ENCODE measurements at regions not wholly inside any gene's neighbourhood (a gene's known extent, or its start where the extent isn't known, plus 50 kb on each side); places are given as distances from the start of the nearest gene placed in this dataset.

GRCh38 chr2:61690078-61690596 is 152.0 kb upstream of the XPO1 start:
- no peak for DNase-seq (ENCODE audit: low read depth)
- TF ChIP-seq CTCF (IDR thresholded peaks at IDR 0.05; ENCODE audit: insufficient read depth, low read length) = no peak
- no peak overlapping the region for H3K4me3 ChIP-seq (ENCODE audit: low read depth, low read length)

GRCh38 chr2:61689568-61689967 is 151.4 kb upstream of the XPO1 start:
- H3K4me3 ChIP-seq (ENCODE audit: low read depth, low read length) = no peak overlapping the region
- DNase-seq (ENCODE audit: low read depth) = peak; percentile 22
- no peak for TF ChIP-seq CTCF (IDR thresholded peaks at IDR 0.05; ENCODE audit: insufficient read depth, low read length)

GRCh38 chr2:61688369-61689334 is 150.5 kb upstream of the XPO1 start:
- no peak for DNase-seq (ENCODE audit: low read depth)
- no peak overlapping the region for H3K4me3 ChIP-seq (ENCODE audit: low read depth, low read length)

GRCh38 chr2:61679096-61679495 is 140.9 kb upstream of the XPO1 start:
- no peak for DNase-seq (ENCODE audit: low read depth)
- H3K4me3 ChIP-seq (ENCODE audit: low read depth, low read length) = no peak overlapping the region
- no peak for TF ChIP-seq CTCF (IDR thresholded peaks at IDR 0.05; ENCODE audit: insufficient read depth, low read length)

More at GRCh38 chr2:61688369-61689334, 150.5 kb upstream of the XPO1 start:
- no peak for TF ChIP-seq CTCF (IDR thresholded peaks at IDR 0.05; ENCODE audit: insufficient read depth, low read length)

GRCh38 chr2:61677942-61678341 is 139.8 kb upstream of the XPO1 start:
- no peak for DNase-seq (ENCODE audit: low read depth)
- TF ChIP-seq CTCF (IDR thresholded peaks at IDR 0.05; ENCODE audit: insufficient read depth, low read length) = no peak
- no peak overlapping the region for H3K4me3 ChIP-seq (ENCODE audit: low read depth, low read length)

GRCh38 chr2:61677306-61677705 is 139.2 kb upstream of the XPO1 start:
- DNase-seq (ENCODE audit: low read depth) = no peak
- H3K4me3 ChIP-seq (ENCODE audit: low read depth, low read length) = no peak overlapping the region
- TF ChIP-seq CTCF (IDR thresholded peaks at IDR 0.05; ENCODE audit: insufficient read depth, low read length) = no peak

All from fibroblast of the aortic adventitia (primary cell).